Glutamatergic neuron (in vitro differentiated cells): ENCODE measurements at regions not wholly inside any gene's neighbourhood (a gene's known extent, or its start where the extent isn't known, plus 50 kb on each side); places are given as distances from the start of the nearest gene placed in this dataset.

Experiments used
- DNase-seq: peaks from one replicate; pipeline ENCODE4 v3.0.0; 2022
- H3K27ac Mint-ChIP-seq: one replicate; pipeline ENCODE4 v1.8.0; 2020; ENCODE audit warnings: mild to moderate bottlenecking, mixed read lengths, inconsistent platforms; ENCODE audit not compliant: unreplicated experiment
- H3K27me3 Mint-ChIP-seq: one replicate; pipeline ENCODE4 v1.8.0; 2020; ENCODE audit warnings: mild to moderate bottlenecking, moderate library complexity, mixed read lengths, inconsistent platforms; ENCODE audit not compliant: unreplicated experiment
- H3K36me3 Mint-ChIP-seq: one replicate; pipeline ENCODE4 v1.8.0; 2020; ENCODE audit warnings: mild to moderate bottlenecking, mixed read lengths, inconsistent platforms; ENCODE audit not compliant: unreplicated experiment
- H3K4me1 Mint-ChIP-seq: one replicate; pipeline ENCODE4 v1.8.0; 2020; ENCODE audit warnings: mild to moderate bottlenecking, low read depth, mixed read lengths, inconsistent platforms; ENCODE audit not compliant: unreplicated experiment
- H3K4me3 Mint-ChIP-seq: one replicate; pipeline ENCODE4 v1.8.0; 2020; ENCODE audit warnings: mild to moderate bottlenecking, mixed read lengths, inconsistent platforms; ENCODE audit not compliant: unreplicated experiment
- H3K9me3 Mint-ChIP-seq: one replicate; pipeline ENCODE4 v1.8.0; 2020; ENCODE audit warnings: mild to moderate bottlenecking, moderate library complexity, mixed read lengths, inconsistent platforms; ENCODE audit not compliant: unreplicated experiment
- CTCF ChIP-seq: fragments of 200-600 bp; sonication (generic); IDR thresholded peaks from one replicate; pipeline ENCODE4 v1.5.0; 2021; ENCODE audit not compliant: partially characterized antibody, unreplicated experiment

- no peak overlapping the region for H3K27ac Mint-ChIP-seq
- H3K36me3 Mint-ChIP-seq = no peaks in the 10 kb centered on the region
- H3K4me1 Mint-ChIP-seq = no peaks in the 10 kb centered on the region
- DNase-seq = no peak
- H3K27me3 Mint-ChIP-seq = peaks cover 4% of the 10 kb centered on the region
- H3K9me3 Mint-ChIP-seq = peaks cover 3% of the 10 kb centered on the region
- no peak for TF ChIP-seq CTCF
- H3K4me3 Mint-ChIP-seq = no peak overlapping the region
Measured at GRCh38 chr11:10984250-10984649, 126.4 kb upstream of the ZBED5 start.

GRCh38 chr11:10982704-10983510 lies 125.1 kb upstream of the ZBED5 start:
- TF ChIP-seq CTCF = no peak
- Mint-ChIP-seq H3K27ac (no peak overlapping the region), H3K4me1 (no peaks in the 10 kb centered on the region), H3K27me3 (peaks cover 4% of the 10 kb centered on the region), H3K9me3 (peaks cover 3% of the 10 kb centered on the region), H3K36me3 (no peaks in the 10 kb centered on the region), H3K4me3 (no peak overlapping the region)
- DNase-seq = peak; percentile 28

- DNase-seq = no peak
- H3K4me3 Mint-ChIP-seq = no peak overlapping the region
- TF ChIP-seq CTCF = no peak
- no peak overlapping the region for H3K27ac Mint-ChIP-seq
- no peaks in the 10 kb centered on the region for H3K27me3 Mint-ChIP-seq
- no peaks in the 10 kb centered on the region for H3K9me3 Mint-ChIP-seq
- H3K4me1 Mint-ChIP-seq = no peaks in the 10 kb centered on the region
- peaks cover 5% of the 10 kb centered on the region for H3K36me3 Mint-ChIP-seq
Measured at GRCh38 chr11:10979529-10979928, 121.7 kb upstream of the ZBED5 start.

- Mint-ChIP-seq H3K9me3 (no peaks in the 10 kb centered on the region), H3K27me3 (no peaks in the 10 kb centered on the region), H3K4me3 (no peak overlapping the region), H3K27ac (no peak overlapping the region), H3K4me1 (no peaks in the 10 kb centered on the region), H3K36me3 (peaks cover 5% of the 10 kb centered on the region)
- no peak for DNase-seq
- TF ChIP-seq CTCF = no peak
Measured at GRCh38 chr11:10978198-10978597, 120.3 kb upstream of the ZBED5 start.

GRCh38 chr11:10975287-10975721 lies 117.5 kb upstream of the ZBED5 start:
- no peaks in the 10 kb centered on the region for H3K27me3 Mint-ChIP-seq
- H3K4me1 Mint-ChIP-seq = no peaks in the 10 kb centered on the region
- TF ChIP-seq CTCF = no peak
- no peak for DNase-seq
- no peak overlapping the region for H3K4me3 Mint-ChIP-seq
- no peak overlapping the region for H3K27ac Mint-ChIP-seq
- peaks cover 5% of the 10 kb centered on the region for H3K36me3 Mint-ChIP-seq
- H3K9me3 Mint-ChIP-seq = no peaks in the 10 kb centered on the region
